GM18867 (cell line): ENCODE measurements at regions not wholly inside any gene's neighbourhood (a gene's known extent, or its start where the extent isn't known, plus 50 kb on each side); places are given as distances from the start of the nearest gene placed in this dataset.

ENCODE experiments used
- ATAC-seq: cut with Tn5 transposase; IDR thresholded peaks from one replicate; pipeline ENCODE4 v1.9.1; 2021; ENCODE audit warnings: mild to moderate bottlenecking, moderate library complexity; ENCODE audit not compliant: unreplicated experiment

- no peak for ATAC-seq
These were observed 95.5 kb upstream of the CNTN3 start for GRCh38 chr3:74709951-74710350.

DNA sequence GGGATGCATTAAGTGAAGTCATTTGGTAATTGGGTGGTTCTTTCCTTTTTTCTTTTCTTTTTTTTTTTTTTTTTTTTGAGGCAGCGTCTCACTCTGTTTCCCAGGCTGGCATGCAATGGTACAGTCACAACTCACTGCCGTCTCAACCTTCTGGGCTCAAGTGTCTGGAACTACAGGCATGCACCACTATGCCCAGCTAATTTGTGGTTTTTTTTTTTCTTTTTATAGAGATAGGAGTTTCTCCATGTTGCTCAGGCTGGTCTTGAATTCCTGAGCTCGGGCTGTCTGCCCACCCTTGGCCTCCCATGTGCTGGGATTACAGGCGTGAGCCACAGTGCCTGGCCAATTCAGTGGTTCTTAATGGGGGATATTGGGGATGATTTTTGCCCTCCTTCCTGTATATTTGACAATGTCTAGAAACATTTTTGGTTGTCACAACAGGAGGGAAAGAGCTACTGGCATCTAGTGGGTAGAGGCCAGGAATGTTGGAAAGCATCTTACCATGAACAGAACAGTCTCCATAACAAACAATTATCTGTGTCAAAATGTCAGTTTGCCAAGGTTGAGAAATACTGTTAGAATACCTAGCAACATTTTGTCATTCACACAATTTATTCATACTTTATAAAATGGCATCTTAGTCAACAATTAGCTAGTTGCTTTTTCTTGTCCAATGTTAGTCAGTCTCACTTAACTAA, 79.4 kb upstream of the CNTN3 start:
- no peak for ATAC-seq

- no peak for ATAC-seq
These were observed 78.8 kb upstream of the CNTN3 start for GRCh38 chr3:74693251-74693650.

- no peak for ATAC-seq
These were observed 77.5 kb upstream of the CNTN3 start for GRCh38 chr3:74691946-74692345.

- no peak for ATAC-seq
These were observed 58.9 kb upstream of the CNTN3 start for GRCh38 chr3:74673326-74673725.

DNA sequence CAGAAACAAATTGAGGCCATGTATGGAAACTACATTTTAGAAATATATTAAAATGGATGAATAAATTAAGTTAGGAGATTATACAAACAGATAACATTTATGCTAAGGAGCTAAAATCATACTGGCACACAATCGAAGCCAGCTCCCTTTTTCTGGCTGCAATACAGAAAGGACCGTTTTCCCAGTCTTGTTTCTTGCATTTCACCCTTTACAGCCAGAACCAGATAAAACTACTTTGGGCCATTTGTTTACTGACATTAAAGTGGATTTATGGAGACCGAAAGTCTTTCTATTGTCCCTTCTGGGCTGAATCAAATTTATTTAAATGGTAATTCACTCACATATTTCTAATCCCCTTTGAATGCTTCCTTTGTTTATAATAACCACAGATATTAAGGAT, 50.1 kb upstream of the CNTN3 start:
- ATAC-seq, result no peak
